ENCODE measurements at regions not wholly inside any gene's neighbourhood (a gene's known extent, or its start where the extent isn't known, plus 50 kb on each side); places are given as distances from the start of the nearest gene placed in this dataset.

DNA sequence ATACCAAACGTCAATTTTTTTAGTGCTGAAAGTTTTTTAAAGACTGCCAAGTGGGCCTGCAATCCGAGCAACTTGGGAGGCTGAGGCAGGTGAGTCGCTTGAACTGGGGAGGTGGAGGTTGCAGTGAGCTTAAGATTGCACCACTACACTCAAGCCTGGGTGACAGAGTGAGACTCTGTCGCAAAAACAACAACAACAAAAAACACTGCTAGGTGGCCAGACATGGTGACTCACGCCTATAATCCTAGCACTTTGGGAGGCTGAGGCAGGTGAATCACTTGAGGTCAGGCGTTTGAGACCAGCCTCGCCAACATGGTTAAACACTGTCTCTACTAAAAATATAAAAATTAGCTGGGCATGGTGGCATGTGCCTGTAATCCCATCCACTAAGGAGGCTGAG lies 202.8 kb upstream of the COPS8 start:
- DNase-seq = no peak

DNA sequence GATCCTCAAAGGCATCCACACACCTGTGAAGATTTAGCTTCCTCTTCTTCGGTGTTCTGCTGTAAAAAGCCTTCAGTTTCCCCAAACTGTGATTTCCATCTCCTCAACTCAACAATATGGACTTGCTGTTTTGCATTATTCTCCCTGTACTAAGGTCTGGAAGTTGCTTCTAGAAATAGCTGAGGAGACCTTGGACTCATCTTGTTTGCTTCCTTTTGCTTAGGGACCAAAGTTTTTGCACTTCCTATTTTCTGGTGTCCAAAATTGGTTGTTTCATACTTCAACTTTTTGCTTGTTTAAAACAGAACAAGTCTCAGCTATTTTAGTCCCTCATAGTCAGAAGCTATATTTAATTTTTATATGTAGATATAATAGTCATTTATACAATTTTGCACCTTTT lies 201.9 kb upstream of the COPS8 start:
- no peak for DNase-seq

DNA sequence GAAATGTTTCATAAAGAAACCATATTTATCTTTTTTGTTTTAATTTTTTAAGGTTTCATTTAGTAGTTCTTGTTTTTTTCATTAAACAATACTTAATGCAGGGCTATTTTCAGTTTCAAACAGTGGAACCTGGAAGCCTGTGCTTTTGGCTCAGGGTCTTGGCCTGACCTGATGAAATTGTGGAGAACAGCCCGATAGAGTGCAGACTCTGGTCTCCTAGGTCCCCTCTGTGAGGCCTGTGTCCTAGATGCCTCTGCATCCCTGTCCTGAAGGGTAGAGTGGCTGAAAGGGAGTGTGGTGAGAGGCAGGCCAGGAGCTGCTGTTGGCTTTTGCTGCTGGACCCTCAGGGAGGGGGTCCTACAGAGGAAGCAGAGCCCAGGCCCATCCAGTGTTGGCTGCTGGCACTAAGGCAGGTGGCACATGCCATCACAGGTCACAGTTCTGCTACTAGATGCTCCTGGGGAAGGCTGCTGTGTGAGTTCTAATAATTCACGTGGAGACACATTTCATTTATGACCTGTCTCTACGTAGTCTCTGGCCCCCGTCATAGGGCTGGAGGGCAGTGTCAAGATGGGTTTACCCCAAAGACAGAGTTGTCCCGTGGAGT lies 201.0 kb upstream of the COPS8 start:
- no peak for DNase-seq

DNA sequence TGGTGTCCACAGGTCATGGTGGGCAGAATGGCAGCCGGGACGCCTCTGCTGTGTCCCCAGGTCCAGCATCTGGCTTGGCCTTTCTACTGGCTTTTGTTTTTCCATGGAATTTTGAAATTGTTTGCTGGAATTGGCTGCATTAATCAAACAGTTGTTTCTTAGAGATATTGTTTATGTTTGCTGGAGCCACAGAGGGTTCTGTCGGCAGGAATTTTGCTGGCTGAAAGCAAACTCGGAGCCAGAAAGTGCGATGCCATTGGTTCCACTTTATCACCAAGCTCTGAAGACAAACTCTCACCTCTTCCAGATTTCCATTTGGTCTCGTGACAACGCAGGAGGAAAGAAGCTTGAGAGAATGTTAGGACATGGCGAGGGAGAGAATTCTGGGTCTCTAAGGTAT lies 199.2 kb upstream of the COPS8 start:
- DNase-seq = no peak

DNA sequence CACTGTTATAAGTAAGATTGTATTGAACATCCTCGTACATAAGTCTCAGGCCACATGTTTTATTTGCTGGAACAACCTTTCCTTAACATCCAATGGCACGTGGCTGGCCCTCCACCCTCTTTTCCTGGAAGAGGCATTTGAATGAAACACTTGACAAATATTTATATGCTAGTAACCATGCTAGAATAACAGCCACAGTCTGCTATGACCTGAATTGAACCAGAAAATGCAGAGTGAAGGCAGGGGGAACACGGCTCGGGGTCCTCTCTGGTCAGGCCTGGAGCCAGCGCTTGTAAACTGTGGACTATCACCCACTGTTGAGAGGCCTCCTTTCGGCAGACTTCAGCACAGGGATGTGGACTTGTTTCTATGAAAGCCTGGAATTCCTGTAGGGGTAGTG lies 198.2 kb upstream of the COPS8 start:
- no peak for DNase-seq

DNA sequence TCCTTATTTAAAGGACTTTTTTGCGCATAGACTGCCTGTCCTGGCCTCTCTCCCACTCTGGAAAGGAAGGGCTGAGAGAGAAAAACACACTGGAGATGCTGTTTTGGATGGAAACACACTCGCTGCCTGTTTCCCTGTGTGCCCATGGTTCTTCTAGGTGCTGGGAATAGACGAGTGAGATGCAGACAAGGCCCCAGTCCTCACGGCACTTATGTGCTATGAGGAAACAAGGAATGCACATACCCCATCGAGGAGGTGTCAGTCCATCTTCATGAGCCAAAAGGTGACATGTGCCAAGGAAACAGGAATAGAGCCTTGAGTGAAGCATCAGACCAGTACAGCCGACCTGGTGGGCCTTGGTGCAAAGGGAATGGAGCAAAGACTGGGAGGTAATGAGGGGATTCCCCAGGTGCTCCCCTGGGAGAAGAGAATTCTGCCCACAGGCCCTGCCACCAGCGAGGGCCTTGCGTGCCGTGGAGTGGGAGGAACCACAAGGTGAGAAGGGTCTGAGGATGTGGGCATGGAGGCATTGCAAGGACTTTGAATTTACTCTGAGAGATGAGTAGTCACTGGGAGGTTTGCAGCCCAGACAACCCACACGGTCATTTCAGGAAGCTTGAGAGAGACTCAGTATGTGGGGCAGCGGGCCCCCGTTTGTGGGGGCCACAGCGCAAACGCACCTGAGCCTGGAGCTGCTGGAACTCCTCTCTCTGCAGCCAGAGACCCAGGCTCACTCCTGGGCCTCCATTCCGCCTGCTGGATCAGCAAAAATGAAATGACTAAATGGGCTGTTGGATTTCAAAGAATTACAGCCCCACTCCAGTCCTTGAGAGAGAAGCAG lies 197.5 kb upstream of the COPS8 start:
- no peak for DNase-seq

DNA sequence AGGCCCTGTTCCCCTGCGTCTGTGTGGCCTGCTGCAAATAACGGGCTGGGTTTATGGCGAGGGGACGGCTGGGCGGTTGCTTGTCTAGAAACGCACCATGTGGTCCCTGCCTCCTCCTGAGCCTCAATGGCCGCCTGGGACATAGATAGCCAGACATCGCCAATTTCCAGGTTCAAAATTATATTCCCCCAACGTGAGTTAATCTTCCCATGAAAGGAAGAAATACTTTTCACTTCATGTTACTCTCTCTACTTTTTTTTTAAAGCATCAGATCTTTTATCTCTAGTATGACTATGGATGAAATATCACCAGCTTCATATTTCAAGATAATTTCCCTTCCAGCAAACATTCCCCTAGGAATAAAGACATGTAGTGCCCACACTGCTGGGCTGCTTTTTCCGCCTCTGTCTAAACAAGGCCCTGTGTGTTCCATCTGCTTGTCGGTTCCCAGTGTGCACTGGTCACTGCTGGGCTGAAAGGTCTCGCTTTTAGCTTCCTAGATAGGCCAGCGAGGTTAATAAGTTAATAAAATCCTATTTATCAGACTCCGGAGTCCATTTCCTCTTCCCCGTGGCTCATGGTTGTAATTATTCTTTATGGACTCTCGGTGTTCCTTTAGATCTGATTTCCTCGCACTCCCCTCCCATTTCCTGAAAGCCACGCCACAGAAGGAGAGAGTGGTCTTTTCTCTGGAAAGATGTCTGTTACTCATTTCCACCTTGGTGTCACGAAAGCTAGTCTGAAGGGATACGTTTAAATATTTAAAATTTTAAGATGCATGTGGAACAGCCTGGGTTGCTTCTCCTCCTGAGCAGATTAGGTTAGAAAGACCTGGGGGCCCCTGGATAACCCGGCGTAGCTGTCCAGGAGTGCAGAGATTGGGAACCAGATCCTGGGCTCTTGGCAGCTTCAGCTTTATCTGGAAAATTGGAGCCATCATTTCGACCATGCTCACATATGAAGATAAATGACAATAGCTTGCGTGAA lies 196.6 kb upstream of the COPS8 start:
- DNase-seq = no peak

DNA sequence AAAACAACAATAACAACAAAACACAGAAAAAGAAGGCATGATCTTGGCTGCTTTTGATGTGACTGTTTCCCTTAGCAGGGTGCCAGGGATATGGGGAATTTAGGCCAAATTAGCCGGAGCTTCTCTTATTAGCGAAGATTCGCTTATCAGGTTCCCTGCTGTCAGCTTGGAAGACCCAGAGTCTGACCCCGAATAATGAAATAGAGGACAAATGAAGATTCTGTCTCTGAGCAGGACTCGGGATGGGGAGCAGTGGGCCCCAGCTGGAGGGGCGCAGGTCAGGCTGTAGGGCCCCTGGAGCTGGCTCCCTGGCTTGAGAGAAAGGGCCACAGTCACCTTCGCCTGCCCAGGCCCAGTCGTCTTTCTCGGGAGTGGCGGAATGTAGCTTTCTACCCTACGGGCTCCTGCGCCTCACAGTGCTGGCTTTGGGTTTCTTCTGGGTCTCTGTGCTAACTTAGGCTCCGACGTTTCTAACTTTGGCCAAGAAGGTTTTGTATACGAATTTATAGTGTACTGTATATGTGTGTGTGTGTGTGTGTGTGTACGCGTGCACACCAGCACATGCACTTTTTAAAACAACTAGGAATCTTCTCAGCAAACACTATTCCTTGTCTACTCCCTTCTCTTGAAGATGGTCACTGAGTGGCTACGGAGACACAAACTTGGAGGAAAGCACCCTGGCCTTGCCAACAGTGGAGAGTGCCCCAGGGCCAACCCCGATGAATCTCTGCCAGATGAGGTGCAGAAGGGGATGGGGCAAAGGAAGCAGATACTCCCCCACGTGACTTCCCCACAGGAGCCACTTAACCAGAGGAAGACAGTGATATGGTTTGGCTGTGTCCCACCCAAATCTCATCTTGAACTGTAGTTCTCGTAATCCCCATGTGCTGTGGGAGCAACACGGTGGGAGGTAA lies 195.6 kb upstream of the COPS8 start:
- DNase-seq = no peak

DNA sequence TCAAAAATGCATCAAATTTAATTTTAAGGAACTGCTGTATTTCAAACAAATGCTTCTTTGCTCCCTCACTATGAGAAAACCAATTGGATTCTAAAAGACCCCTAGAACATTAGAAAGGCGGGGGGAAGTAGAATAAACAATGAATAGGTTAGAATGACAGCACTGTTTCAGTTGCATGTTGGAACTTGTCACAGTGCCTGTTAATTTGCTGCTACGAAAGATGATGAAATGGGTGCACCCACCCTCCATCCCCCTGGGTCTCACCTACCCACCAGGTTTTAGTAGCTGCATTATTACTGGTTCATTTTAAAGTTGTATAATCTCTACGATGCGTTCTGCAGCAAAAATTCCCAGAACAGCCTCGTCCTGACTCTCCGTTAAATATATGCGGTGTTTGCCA lies 193.0 kb upstream of the COPS8 start:
- peak; percentile 56 for DNase-seq

DNA sequence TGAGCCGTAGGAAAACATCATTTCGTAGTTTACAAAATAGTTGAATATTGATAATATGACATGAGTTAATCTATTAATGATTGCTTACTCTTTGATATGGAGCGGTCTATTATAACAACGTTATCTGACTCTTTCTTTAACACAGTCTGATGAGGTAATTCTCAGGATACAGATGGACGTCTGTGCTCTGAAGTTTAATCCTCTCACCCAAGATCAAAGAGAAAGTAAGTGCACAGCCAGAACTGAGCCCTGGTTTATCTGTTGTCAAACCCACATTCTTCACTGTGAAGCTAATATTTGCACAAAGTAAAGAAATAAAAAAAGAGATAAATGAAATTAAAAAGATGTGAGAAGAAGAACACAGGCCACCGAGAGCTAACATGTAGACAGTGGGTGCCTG lies 190.9 kb upstream of the COPS8 start:
- no peak for DNase-seq

DNA sequence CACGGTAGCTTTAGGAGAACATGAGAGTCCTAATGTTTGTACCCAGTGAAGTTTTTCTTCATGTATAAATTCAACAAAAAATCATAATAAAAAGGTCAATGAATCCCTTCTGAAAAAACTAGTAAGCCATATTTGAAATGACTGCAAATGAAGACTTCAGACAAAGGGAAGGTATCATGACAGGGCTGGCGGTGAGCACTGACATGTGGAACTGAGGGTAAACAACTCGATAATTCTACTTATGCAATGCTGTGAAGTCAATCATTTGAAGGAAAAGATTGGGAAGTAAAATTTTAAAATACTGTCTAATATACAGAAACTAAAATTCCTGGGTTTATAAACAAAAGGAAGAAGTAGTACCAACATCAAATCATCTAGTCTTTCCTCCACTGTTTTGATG lies 190.2 kb upstream of the COPS8 start:
- DNase-seq = no peak

DNA sequence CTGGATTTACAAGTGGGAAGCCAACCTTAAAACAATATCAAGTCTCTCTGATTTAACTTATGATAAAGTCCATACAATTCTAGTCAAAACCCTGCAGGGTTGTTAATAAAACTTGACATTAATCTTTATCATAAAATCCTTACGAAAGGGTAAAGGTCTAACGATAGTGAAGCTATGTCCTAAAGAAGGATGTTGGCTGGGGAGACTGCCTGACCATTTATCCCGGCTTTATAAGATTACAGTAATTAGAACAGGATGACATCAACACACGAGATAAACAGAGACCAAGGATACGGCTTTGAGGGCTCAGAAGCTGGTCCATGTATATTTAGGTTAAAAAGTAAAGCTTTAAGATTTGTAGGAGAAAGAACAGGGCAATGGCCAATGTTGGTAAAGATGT lies 189.0 kb upstream of the COPS8 start:
- DNase-seq = no peak

DNA sequence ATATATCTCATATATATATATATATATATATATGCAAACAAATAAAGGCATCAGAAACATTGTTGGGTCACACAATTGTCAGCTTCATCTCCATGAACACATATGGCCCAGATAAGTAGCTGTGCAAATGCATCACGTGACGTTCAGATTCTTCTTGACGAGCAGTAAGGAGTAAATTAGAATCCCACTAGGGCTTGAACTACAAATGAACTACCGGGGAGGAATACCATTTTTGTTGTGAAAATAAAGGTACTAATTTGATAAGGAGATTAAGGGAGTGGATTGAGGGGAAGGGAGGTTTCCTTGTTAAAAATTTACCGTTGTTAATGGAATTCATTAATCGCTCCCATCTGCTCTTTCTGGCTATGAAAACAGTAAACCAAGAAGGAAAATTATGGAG lies 186.5 kb upstream of the COPS8 start:
- DNase-seq = no peak

DNA sequence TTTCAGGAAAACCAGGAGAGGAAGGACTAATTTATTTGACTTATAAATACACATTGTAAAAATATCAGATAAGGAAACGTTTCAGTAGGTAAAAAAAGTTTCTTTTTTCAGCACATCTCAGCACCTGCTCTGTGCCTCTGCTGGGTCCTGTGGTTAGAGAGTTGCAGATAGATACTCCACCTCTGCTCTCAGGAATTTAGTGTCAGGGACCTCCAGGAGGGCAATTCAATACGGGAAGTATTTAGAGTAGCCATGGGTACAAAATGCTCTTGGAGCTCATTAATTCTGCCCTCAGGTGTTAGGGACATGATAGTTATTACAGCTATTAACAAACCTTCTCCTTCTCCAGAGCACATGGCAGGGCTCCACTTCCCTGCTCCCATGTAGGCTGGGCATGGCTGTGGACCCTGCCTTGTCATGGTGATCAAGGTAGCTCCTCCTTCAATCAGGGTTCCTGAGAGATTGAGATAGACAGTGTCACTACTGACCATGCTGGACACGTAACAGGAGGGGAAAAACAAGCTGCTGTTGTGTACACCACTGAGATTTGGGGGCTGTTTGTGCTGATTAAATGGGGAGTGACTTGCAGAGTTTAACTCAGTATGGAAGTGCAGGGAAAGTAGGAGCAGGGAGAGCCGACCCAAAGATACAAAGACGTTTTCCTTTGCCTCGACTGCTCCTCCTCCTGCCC lies 185.6 kb upstream of the COPS8 start:
- DNase-seq = no peak

DNA sequence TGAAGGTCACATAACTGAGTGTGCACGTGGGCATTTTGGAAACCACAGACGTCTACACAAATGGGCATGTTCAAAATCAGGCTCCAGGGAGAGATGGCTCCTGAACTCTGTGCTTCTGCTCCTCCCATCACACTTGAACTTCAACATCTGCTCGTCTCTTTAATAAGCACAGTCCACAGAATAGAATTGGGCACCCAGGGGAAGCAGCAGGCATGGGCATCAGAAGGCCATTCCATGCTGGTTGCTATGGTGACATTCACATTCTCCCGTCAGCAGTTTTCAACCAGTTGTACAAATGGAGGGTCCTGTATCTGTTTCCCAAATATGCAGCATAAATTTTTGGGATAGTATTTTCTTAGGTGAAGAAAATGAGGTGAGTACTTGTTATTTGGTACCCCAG lies 183.7 kb upstream of the COPS8 start:
- no peak for DNase-seq

DNA sequence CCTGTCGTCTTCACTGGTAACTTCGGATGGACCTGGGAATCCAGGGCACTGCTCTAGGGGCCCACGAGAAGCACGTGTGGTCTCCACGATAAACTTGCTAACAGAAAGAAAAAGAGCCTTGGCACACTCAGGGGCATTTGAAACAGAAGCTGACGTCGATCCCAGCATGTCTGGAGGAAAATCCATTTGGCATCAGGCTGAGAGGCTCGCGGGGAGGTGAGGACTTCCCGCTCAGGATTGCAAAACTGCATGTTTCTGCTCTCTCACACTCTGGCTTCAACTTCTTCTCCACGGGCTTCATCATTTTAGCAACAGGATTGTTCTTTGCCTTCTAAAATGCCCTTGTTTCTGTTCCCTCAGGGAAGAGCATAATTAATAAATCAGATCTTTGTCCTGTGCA lies 181.7 kb upstream of the COPS8 start:
- DNase-seq = no peak

DNA sequence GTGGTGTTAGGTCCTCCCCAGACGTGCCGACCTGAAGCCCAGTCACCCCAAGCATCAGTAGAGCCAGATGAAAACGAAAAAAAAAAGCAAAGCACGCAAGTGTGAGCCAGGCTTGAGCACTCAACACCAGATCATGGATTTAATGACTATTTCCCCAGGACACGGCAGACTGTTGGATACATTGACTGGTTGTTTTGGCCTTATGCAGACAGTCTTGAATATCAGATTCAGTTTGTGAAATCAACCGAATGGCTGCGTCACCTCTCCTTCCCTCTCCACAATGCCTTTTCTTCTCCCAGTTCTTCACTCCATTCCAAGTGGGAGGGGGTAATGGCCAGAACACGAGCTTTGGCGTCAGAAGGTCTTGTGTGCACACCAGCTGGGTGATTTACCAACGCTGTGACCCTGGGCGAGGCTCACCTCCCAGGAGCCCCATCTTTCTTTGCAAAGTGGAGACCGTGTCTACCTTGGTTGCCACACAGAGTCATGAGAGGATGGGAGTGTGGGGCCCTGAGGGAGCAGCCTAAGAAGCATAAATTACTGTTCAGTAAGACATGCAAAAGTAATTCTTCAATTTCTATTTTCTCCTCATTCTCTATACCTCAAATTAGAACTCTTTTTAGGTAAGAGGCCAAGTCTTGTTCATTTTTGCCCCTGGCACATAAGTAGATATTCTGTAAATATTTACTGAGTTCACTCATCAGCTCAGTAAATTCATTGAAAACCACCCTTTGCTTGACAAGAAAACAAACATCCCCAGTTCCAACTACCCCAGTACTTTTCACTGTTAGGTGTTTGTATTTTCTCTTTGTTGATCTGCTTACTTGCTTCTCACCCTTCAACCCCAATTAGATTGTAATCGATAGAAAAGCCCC lies 181.1 kb upstream of the COPS8 start:
- DNase-seq = peak; percentile 29

DNA sequence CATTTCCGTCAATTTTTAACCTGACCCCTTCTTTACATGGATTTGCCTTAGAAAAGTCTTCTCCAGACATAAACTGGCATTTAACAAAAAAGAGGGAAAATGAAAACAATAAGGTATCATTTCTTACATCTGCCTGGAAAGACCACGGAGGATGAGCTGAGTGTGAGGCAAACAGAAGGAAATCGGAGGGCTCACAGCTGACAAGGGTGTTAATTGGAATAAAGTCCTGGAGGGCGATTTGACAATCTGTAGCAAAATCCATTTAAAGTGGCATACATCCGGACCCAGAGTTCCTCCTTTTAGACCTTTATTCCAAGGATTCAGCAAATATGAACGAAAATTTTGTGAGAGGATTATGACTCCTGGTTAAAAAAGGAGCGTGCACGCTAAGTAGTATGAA lies 179.7 kb upstream of the COPS8 start:
- DNase-seq = no peak

DNA sequence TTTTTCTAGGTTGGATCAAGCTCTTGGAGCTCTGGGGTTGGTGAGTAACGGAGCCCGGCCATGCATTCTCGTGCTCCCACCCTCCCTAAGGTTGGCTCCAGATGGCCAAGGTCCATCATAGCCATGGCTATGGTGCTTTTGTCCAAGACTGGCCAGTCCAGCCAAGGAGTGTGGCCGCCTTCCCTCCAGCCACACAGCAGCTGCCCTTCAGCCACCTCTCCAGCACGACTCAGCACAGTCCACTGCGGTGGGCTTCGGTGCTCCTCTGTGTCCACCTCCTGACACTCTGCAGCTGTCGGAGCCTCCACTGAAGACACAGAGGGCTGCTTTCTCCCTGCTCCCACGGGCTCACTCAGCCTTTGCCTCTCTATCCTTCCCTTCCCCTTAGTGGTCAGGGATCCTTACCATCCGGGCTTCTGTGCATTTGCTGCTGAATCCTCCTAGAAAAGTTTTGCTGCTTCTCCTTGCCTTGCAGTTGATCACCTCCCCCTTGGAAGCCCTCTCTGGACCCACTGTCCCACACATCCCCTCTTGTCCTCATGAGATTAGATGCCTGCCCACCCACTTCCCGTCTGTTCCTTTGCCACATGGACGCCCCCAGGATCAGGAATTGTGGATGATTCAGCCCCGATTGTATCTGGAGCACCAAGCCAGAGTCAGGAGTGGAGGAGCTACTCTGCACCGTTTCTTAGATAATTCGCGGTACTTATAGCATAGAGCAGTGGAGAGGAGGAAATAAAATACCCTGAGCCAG lies 177.1 kb upstream of the COPS8 start:
- no peak for DNase-seq

DNA sequence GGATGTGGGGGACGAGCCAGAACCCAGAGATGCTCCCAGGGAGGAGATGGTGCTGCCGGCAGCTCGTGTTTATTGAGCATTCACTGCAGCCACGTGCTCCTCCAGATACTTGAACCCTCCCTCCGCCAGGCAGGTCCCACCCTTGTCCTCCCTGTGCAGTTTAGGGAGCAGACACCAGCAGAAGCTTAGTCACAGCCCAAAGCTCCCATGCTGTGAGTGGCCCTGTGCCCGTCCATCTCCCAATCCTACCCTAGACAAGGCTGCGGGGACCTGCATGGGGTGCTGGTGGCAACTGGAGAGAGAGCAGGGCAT lies 176.5 kb upstream of the COPS8 start:
- no peak for DNase-seq

Data from NCI-H345 (cell line).